H9 (cell line): ENCODE measurements at regions not wholly inside any gene's neighbourhood (a gene's known extent, or its start where the extent isn't known, plus 50 kb on each side); places are given as distances from the start of the nearest gene placed in this dataset.

Experiments
- DNase-seq: peaks from one replicate; pipeline ENCODE4 v3.0.0-alpha.2; 2017
- H2AFZ ChIP-seq: one replicate; pipeline ENCODE4 v1.6.1; 2013; ENCODE audit warnings: mild to moderate bottlenecking, low read length, control low read depth, moderate library complexity
- H2AK5ac ChIP-seq: 2 replicates; pipeline ENCODE4 v1.6.1; 2013; ENCODE audit warnings: low read length, control low read depth, mixed read lengths; ENCODE audit not compliant: insufficient read length
- H2BK120ac ChIP-seq: one replicate; pipeline ENCODE4 v1.6.1; 2013; ENCODE audit warnings: low read depth, mild to moderate bottlenecking, low read length, control low read depth, inconsistent platforms; ENCODE audit not compliant: poor library complexity, severe bottlenecking
- H2BK12ac ChIP-seq: 2 replicates; pipeline ENCODE4 v1.6.1; 2013; ENCODE audit warnings: low read length, control low read depth, mixed read lengths, low read depth; ENCODE audit not compliant: insufficient read length
- H2BK15ac ChIP-seq: 2 replicates; pipeline ENCODE4 v1.6.1; 2013; ENCODE audit warnings: low read depth, low read length, control low read depth
- H2BK20ac ChIP-seq: one replicate; pipeline ENCODE4 v1.6.1; 2013; ENCODE audit warnings: low read depth, mild to moderate bottlenecking, low read length, control low read depth, inconsistent platforms; ENCODE audit not compliant: poor library complexity, severe bottlenecking
- H2BK5ac ChIP-seq: 2 replicates; pipeline ENCODE4 v1.6.1; 2013; ENCODE audit warnings: low read length, control low read depth, mixed read lengths; ENCODE audit not compliant: insufficient read length
- H3K14ac ChIP-seq: 2 replicates; pipeline ENCODE4 v1.6.1; 2013; ENCODE audit warnings: low read length, control low read depth; ENCODE audit not compliant: insufficient read depth
- H3K18ac ChIP-seq: 2 replicates; pipeline ENCODE4 v1.6.1; 2013; ENCODE audit warnings: low read depth, mild to moderate bottlenecking, mixed read lengths, low read length, control low read depth; ENCODE audit not compliant: insufficient read length
- H3K23ac ChIP-seq: 2 replicates; pipeline ENCODE4 v1.6.1; 2013; ENCODE audit warnings: low read length, control low read depth, mixed read lengths, low read depth; ENCODE audit not compliant: insufficient read length
- H3K23me2 ChIP-seq: 2 replicates; pipeline ENCODE4 v1.6.1; 2013; ENCODE audit warnings: low read depth, mild to moderate bottlenecking, mixed read lengths, low read length, control low read depth; ENCODE audit not compliant: insufficient read length, poor library complexity, severe bottlenecking
- H3K27ac ChIP-seq: 2 replicates; pipeline ENCODE4 v1.5.1; 2013; ENCODE audit warnings: low read length, control low read depth, mixed read lengths, low read depth; ENCODE audit not compliant: insufficient read length
- H3K27me3 ChIP-seq: 2 replicates; pipeline ENCODE4 v1.6.1; 2013; ENCODE audit warnings: low read length, control low read depth, inconsistent platforms; ENCODE audit not compliant: insufficient read depth
- H3K4ac ChIP-seq: 2 replicates; pipeline ENCODE4 v1.6.1; 2013; ENCODE audit warnings: low read depth, mild to moderate bottlenecking, control low read depth, inconsistent platforms, low read length, moderate library complexity
- H3K4me1 ChIP-seq: 2 replicates; pipeline ENCODE4 v1.6.1; 2013; ENCODE audit warnings: low read length, control low read depth, inconsistent platforms; ENCODE audit not compliant: insufficient read depth
- H3K4me2 ChIP-seq: 2 replicates; pipeline ENCODE4 v1.6.1; 2013; ENCODE audit warnings: low read length, control low read depth, mixed read lengths; ENCODE audit not compliant: insufficient read length, insufficient read depth
- H3K56ac ChIP-seq: 2 replicates; pipeline ENCODE4 v1.6.1; 2013; ENCODE audit warnings: low read depth, mild to moderate bottlenecking, mixed read lengths, low read length, control low read depth; ENCODE audit not compliant: insufficient read length
- H3K79me1 ChIP-seq: 2 replicates; pipeline ENCODE4 v1.6.1; 2013; ENCODE audit warnings: low read depth, mild to moderate bottlenecking, moderate library complexity, low read length, control low read depth, inconsistent platforms; ENCODE audit not compliant: insufficient read depth, poor library complexity, severe bottlenecking
- H3K79me2 ChIP-seq: 2 replicates; pipeline ENCODE4 v1.6.1; 2013; ENCODE audit warnings: low read length, control low read depth, inconsistent platforms; ENCODE audit not compliant: insufficient read depth
- H3K9ac ChIP-seq: 2 replicates; pipeline ENCODE4 v1.6.1; 2013; ENCODE audit warnings: low read length, control low read depth, mixed read lengths; ENCODE audit not compliant: insufficient read length; ENCODE audit errors: extremely low read depth
- H3K9me3 ChIP-seq: one replicate; pipeline ENCODE4 v1.6.1; 2013; ENCODE audit warnings: low read depth, low read length, inconsistent platforms; ENCODE audit not compliant: control insufficient read depth
- H3T11ph ChIP-seq: one replicate; pipeline ENCODE4 v1.6.1; 2013; ENCODE audit warnings: mild to moderate bottlenecking, low read length, control low read depth, inconsistent platforms
- H4K20me1 ChIP-seq: one replicate; pipeline ENCODE4 v1.6.1; 2013; ENCODE audit not compliant: control insufficient read depth, insufficient read length, insufficient read depth
- H4K5ac ChIP-seq: 2 replicates; pipeline ENCODE4 v1.6.1; 2013; ENCODE audit warnings: low read depth, mild to moderate bottlenecking, mixed read lengths, low read length, control low read depth; ENCODE audit not compliant: insufficient read length
- H4K8ac ChIP-seq: replicated peaks from 2 replicates; pipeline ENCODE4 v1.6.1; 2013; ENCODE audit warnings: low read length, control low read depth, mixed read lengths, low read depth; ENCODE audit not compliant: insufficient read length
- H4K91ac ChIP-seq: 2 replicates; pipeline ENCODE4 v1.6.1; 2013; ENCODE audit warnings: low read depth, mild to moderate bottlenecking, moderate library complexity, mixed read lengths, low read length, control low read depth; ENCODE audit not compliant: insufficient read length
- H3K27ac Mint-ChIP-seq, 3 experiments: 2 replicates in 2 of 3; 3 replicates in 1 of 3; pipeline ENCODE4 v1.8.0; 2020 to 2021; ENCODE audit warnings: mixed read lengths in 3 of 3, mild to moderate bottlenecking in 1 of 3, moderate library complexity in 1 of 3
- H3K27me3 Mint-ChIP-seq: 2 replicates; pipeline ENCODE4 v1.8.0; 2021; ENCODE audit warnings: low read depth, mild to moderate bottlenecking, moderate library complexity, mixed read lengths
- H3K36me3 Mint-ChIP-seq, 3 experiments: 2 replicates in 2 of 3; 3 replicates in 1 of 3; pipeline ENCODE4 v1.8.0; 2020 to 2021; ENCODE audit warnings: low read depth in 3 of 3, mixed read lengths in 3 of 3; ENCODE audit not compliant: insufficient read depth in 1 of 3
- H3K4me1 Mint-ChIP-seq, 2 experiments: 2 replicates each; pipeline ENCODE4 v1.8.0; 2020; ENCODE audit warnings: mixed read lengths in 2 of 2
- H3K4me3 Mint-ChIP-seq, 2 experiments: 2 replicates in 1 of 2; 3 replicates in 1 of 2; pipeline ENCODE4 v1.8.0; 2020 to 2021; ENCODE audit warnings: mild to moderate bottlenecking in 2 of 2, mixed read lengths in 2 of 2, moderate library complexity in 1 of 2
- H3K9me3 Mint-ChIP-seq, 2 experiments: 2 replicates in 1 of 2; 3 replicates in 1 of 2; pipeline ENCODE4 v1.8.0; 2020; ENCODE audit warnings: mild to moderate bottlenecking in 2 of 2, mixed read lengths in 2 of 2, moderate library complexity in 1 of 2
- WGBS: extraction: QIAGEN DNeasy Blood & Tissue Kit; methylation state at CpG from one replicate; pipeline ENCODE4 v1.1.7; 2013; ENCODE audit warnings: missing lambda C conversion rate, low lambda C conversion rate, mixed read lengths; ENCODE audit not compliant: insufficient read length; ENCODE audit errors: extremely low coverage; 5-methylcytosine and 5-hydroxymethylcytosine counted together
- TF ChIP-seq, protein P1 (sequence below): fragments of 200-600 bp; sonication (generic); conservative IDR thresholded peaks from 3 replicates; pipeline ENCODE4 v1.8.0; 2021; ENCODE audit warnings: antibody characterized with exemption, mild to moderate bottlenecking

DNA sequence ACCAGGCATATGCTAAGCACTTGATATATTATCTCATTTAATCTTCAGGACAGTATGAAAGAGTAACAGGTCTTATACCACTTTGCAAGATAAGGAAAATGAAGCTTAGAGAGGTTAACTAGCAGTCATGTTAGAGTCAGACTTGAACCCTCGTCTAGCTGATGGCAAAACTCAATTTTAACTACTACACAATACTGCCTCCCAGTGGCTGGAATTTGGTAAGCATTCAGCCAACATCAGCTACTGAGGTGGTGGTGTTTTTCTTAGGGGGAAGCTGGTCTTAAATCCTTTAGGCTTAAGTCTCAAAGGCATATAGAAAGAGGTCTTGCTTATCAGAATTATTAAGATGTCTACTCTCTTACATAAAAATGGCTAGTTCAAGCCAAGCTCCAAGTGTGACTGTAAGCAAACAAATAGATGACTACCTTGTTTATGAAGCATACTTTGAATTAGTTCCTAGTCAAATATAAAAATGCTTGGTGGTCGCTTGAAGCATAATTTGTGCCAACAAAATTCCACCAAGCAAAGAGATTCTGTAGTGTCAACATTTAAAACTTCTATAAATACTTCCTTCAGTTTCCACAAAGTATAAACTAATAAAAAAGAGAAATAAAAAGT is 325.4 kb upstream of the FIGN start:
- WGBS, result no CpG with 5 or more reads among the region's 2 CpGs
- peak; percentile 65 for DNase-seq
- Histone ChIP-seq H3K23me2 (no peaks in the 10 kb centered on the region), H3K56ac (no peak overlapping the region), H3K4ac (no peak overlapping the region), H3K27ac (no peak overlapping the region), H4K91ac (no peak overlapping the region), H3K79me1 (no peaks in the 10 kb centered on the region), H3K27me3 (no peaks in the 10 kb centered on the region), H2AK5ac (no peak overlapping the region), H3K18ac (no peak overlapping the region), H4K8ac (no peak overlapping the region), H2BK15ac (no peak overlapping the region), H3K14ac (no peak overlapping the region), H4K20me1 (no peaks in the 10 kb centered on the region), H3K9ac (no peak overlapping the region), H2BK5ac (no peak overlapping the region), H4K5ac (no peak overlapping the region), H2AFZ (no peak overlapping the region), H3K9me3 (no peaks in the 10 kb centered on the region), H3K4me2 (no peak overlapping the region), H3K79me2 (no peaks in the 10 kb centered on the region), H3T11ph (no peak overlapping the region), H3K4me1 (no peaks in the 10 kb centered on the region), H2BK12ac (no peak overlapping the region), H2BK120ac (no peak overlapping the region), H3K23ac (no peak overlapping the region), H2BK20ac (no peak overlapping the region)
- H3K9me3 Mint-ChIP-seq, result no peaks in the 10 kb centered on the region
- TF ChIP-seq, protein P1, sequence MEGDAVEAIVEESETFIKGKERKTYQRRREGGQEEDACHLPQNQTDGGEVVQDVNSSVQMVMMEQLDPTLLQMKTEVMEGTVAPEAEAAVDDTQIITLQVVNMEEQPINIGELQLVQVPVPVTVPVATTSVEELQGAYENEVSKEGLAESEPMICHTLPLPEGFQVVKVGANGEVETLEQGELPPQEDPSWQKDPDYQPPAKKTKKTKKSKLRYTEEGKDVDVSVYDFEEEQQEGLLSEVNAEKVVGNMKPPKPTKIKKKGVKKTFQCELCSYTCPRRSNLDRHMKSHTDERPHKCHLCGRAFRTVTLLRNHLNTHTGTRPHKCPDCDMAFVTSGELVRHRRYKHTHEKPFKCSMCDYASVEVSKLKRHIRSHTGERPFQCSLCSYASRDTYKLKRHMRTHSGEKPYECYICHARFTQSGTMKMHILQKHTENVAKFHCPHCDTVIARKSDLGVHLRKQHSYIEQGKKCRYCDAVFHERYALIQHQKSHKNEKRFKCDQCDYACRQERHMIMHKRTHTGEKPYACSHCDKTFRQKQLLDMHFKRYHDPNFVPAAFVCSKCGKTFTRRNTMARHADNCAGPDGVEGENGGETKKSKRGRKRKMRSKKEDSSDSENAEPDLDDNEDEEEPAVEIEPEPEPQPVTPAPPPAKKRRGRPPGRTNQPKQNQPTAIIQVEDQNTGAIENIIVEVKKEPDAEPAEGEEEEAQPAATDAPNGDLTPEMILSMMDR, result peak; percentile 89
- H3K27me3 Mint-ChIP-seq, result no peaks in the 10 kb centered on the region
- H3K36me3 Mint-ChIP-seq, result no peaks in the 10 kb centered on the region
- no peak overlapping the region for H3K4me3 Mint-ChIP-seq
- peaks cover 0 to 4% of the 10 kb centered on the region in 2 experiments; a peak in 1 of 4 replicates for H3K4me1 Mint-ChIP-seq
- H3K27ac Mint-ChIP-seq, result no peak overlapping the region
